Astrocyte (in vitro differentiated cells and primary cell): ENCODE measurements at regions not wholly inside any gene's neighbourhood (a gene's known extent, or its start where the extent isn't known, plus 50 kb on each side); places are given as distances from the start of the nearest gene placed in this dataset.

Source experiments
- DNase-seq: peaks from one replicate; pipeline ENCODE4 v3.0.0-alpha.2; 2010; ENCODE audit warnings: low read depth
- FAIRE-seq: peaks from 2 replicates; lab custom pipeline; 2011; peaks lifted over from hg19 to GRCh38; lab: Jason Lieb, UNC
- H2AFZ ChIP-seq: 2 replicates; pipeline ENCODE4 v1.6.0; 2012; ENCODE audit warnings: low read depth, low read length, inconsistent platforms
- H3K27ac ChIP-seq: 2 replicates; pipeline ENCODE4 v1.5.1; 2011; ENCODE audit warnings: low read depth, low read length, inconsistent platforms
- H3K27me3 ChIP-seq: 2 replicates; pipeline ENCODE4 v1.6.0; 2011; ENCODE audit warnings: low read length, inconsistent platforms; ENCODE audit not compliant: insufficient read depth
- H3K36me3 ChIP-seq: 2 replicates; pipeline ENCODE4 v1.5.1; 2011; ENCODE audit warnings: low read length, inconsistent platforms; ENCODE audit not compliant: insufficient read depth
- H3K4me1 ChIP-seq: 2 replicates; pipeline ENCODE4 v1.5.1; 2011; ENCODE audit warnings: low read length, inconsistent platforms; ENCODE audit not compliant: insufficient read depth
- H3K4me2 ChIP-seq: 2 replicates; pipeline ENCODE4 v1.6.0; 2012; ENCODE audit warnings: low read length, inconsistent platforms
- H3K4me3 ChIP-seq: 2 replicates; pipeline ENCODE4 v1.5.1; 2011; ENCODE audit warnings: low read depth, mild to moderate bottlenecking, low read length, inconsistent platforms; ENCODE audit not compliant: insufficient read depth
- H3K79me2 ChIP-seq: 2 replicates; pipeline ENCODE4 v1.6.0; 2012; ENCODE audit warnings: mild to moderate bottlenecking, low read length, inconsistent platforms; ENCODE audit not compliant: insufficient read depth
- H3K9ac ChIP-seq: 2 replicates; pipeline ENCODE4 v1.6.0; 2012; ENCODE audit warnings: mild to moderate bottlenecking, low read length, inconsistent platforms
- H3K9me3 ChIP-seq: 2 replicates; pipeline ENCODE4 v1.5.1; 2012; ENCODE audit warnings: low read depth, mild to moderate bottlenecking, low read length, inconsistent platforms; ENCODE audit not compliant: insufficient read depth
- H4K20me1 ChIP-seq: 2 replicates; pipeline ENCODE4 v1.6.0; 2012; ENCODE audit warnings: low read length, inconsistent platforms; ENCODE audit not compliant: insufficient read depth
- H3K27ac Mint-ChIP-seq: one replicate; pipeline ENCODE4 v1.8.0; 2021; ENCODE audit warnings: mild to moderate bottlenecking, mixed read lengths; ENCODE audit not compliant: unreplicated experiment
- H3K27me3 Mint-ChIP-seq: one replicate; pipeline ENCODE4 v1.8.0; 2021; ENCODE audit warnings: low read depth, mixed read lengths; ENCODE audit not compliant: unreplicated experiment
- H3K36me3 Mint-ChIP-seq: one replicate; pipeline ENCODE4 v1.8.0; 2021; ENCODE audit warnings: low read depth, mixed read lengths; ENCODE audit not compliant: unreplicated experiment
- H3K4me1 Mint-ChIP-seq: one replicate; pipeline ENCODE4 v1.8.0; 2021; ENCODE audit warnings: low read depth, mixed read lengths; ENCODE audit not compliant: unreplicated experiment
- H3K4me3 Mint-ChIP-seq: one replicate; pipeline ENCODE4 v1.8.0; 2021; ENCODE audit warnings: mild to moderate bottlenecking, moderate library complexity, mixed read lengths; ENCODE audit not compliant: unreplicated experiment
- H3K9me3 Mint-ChIP-seq: one replicate; pipeline ENCODE4 v1.8.0; 2021; ENCODE audit warnings: mild to moderate bottlenecking, mixed read lengths; ENCODE audit not compliant: unreplicated experiment
- CTCF ChIP-seq: IDR thresholded peaks from 2 replicates; pipeline ENCODE4 v1.5.1; 2011; ENCODE audit warnings: low read depth, mild to moderate bottlenecking, inconsistent platforms, low read length, moderate library complexity; ENCODE audit not compliant: insufficient read depth
- EZH2 ChIP-seq: IDR thresholded peaks from 2 replicates; pipeline ENCODE4 v1.6.1; 2012; ENCODE audit warnings: mild to moderate bottlenecking, low read length, inconsistent platforms; ENCODE audit not compliant: insufficient read depth

GRCh38 chr2:111246620-111247061, 125.9 kb downstream of the BCL2L11 start:
- Histone ChIP-seq H3K4me2 (no peak overlapping the region), H2AFZ (no peak overlapping the region), H3K27me3 (no peaks in the 10 kb centered on the region), H3K9me3 (no peaks in the 10 kb centered on the region), H4K20me1 (peaks cover 23% of the 10 kb centered on the region), H3K36me3 (peaks cover 8% of the 10 kb centered on the region), H3K79me2 (peaks cover 19% of the 10 kb centered on the region), H3K9ac (no peak overlapping the region), H3K4me1 (no peaks in the 10 kb centered on the region), H3K4me3 (no peak overlapping the region), H3K27ac (no peak overlapping the region)
- FAIRE-seq (no peak), DNase-seq (no peak)
- Mint-ChIP-seq H3K4me1 (peaks cover 8% of the 10 kb centered on the region), H3K36me3 (peaks cover 9% of the 10 kb centered on the region), H3K4me3 (no peak overlapping the region), H3K9me3 (no peaks in the 10 kb centered on the region), H3K27ac (no peak overlapping the region), H3K27me3 (no peaks in the 10 kb centered on the region)
- TF ChIP-seq EZH2 (no peak), CTCF (no peak)

DNA sequence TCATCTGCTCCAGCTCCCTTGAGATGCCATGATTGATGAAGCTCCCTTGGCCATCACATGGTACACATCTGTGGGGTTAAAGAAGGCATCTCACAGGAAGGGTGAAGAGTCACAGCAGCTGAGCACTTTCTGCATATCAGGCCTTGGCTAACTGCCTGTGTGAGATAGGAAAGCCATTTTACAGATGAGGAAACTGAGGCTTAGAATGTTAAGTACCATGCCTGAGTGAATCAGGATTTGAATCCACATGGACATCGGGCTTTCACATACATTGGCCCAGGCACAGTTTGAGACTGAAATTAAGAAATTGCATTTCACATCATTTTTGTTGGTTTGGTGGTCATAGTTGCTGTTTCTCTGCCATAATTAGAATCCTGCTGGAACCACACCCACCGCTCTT, 126.8 kb downstream of the BCL2L11 start:
- Histone ChIP-seq H3K27ac (no peak overlapping the region), H3K4me2 (no peak overlapping the region), H3K36me3 (peaks cover 8% of the 10 kb centered on the region), H3K4me1 (no peaks in the 10 kb centered on the region), H3K9me3 (no peaks in the 10 kb centered on the region), H2AFZ (no peak overlapping the region), H3K27me3 (no peaks in the 10 kb centered on the region), H3K9ac (no peak overlapping the region), H3K4me3 (no peak overlapping the region), H4K20me1 (peaks cover 31% of the 10 kb centered on the region), H3K79me2 (peaks cover 27% of the 10 kb centered on the region)
- DNase-seq: no peak
- Mint-ChIP-seq H3K4me1 (peaks cover 16% of the 10 kb centered on the region), H3K4me3 (no peak overlapping the region), H3K27ac (no peak overlapping the region), H3K36me3 (peaks cover 9% of the 10 kb centered on the region), H3K9me3 (peaks cover 2% of the 10 kb centered on the region), H3K27me3 (no peaks in the 10 kb centered on the region)
- no peak for FAIRE-seq
- no peak for TF ChIP-seq CTCF
- no peak for TF ChIP-seq EZH2

GRCh38 chr2:111249806-111250205, 129.1 kb downstream of the BCL2L11 start:
- FAIRE-seq (no peak), DNase-seq (no peak)
- no peak overlapping the region for H3K4me3 ChIP-seq
- no peak for TF ChIP-seq EZH2
- TF ChIP-seq CTCF: no peak
- no peaks in the 10 kb centered on the region for H3K27me3 ChIP-seq
- H3K36me3 ChIP-seq: peaks cover 8% of the 10 kb centered on the region
- H3K9ac ChIP-seq: no peak overlapping the region
- no peak overlapping the region for H2AFZ ChIP-seq
- no peaks in the 10 kb centered on the region for H3K4me1 ChIP-seq
- Mint-ChIP-seq H3K36me3 (peaks cover 12% of the 10 kb centered on the region), H3K27ac (no peak overlapping the region), H3K4me3 (no peak overlapping the region), H3K4me1 (peaks cover 18% of the 10 kb centered on the region), H3K9me3 (peaks cover 2% of the 10 kb centered on the region), H3K27me3 (no peaks in the 10 kb centered on the region)
- H3K9me3 ChIP-seq: no peaks in the 10 kb centered on the region
- H3K27ac ChIP-seq: no peak overlapping the region
- peaks cover 27% of the 10 kb centered on the region for H3K79me2 ChIP-seq
- H3K4me2 ChIP-seq: no peak overlapping the region
- H4K20me1 ChIP-seq: peaks cover 32% of the 10 kb centered on the region
